ENCODE measurements at regions not wholly inside any gene's neighbourhood (a gene's known extent, or its start where the extent isn't known, plus 50 kb on each side); places are given as distances from the start of the nearest gene placed in this dataset.

DNA sequence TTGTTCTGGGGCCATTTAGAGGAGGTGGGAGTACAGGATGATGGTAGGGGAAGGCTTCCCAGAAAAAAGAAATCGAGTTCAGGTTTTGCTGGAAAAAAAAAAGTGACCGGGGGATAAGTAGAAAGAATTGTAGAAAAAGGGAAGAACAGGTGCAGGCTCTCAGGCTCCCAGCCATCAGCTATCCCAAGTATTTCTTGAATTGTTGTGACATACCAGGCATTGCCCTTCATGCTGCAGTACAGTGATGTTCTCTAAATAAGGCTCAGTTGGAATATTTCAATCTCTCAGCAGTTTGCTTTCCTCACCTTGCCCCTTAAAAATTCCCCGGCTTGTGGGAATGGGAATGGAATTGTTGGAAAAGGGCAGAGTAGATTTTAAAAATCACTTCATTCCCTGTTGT is 82.5 kb upstream of the RGMA start:
- H3K4me3 ChIP-seq = no peak overlapping the region
- TF ChIP-seq, protein P1, sequence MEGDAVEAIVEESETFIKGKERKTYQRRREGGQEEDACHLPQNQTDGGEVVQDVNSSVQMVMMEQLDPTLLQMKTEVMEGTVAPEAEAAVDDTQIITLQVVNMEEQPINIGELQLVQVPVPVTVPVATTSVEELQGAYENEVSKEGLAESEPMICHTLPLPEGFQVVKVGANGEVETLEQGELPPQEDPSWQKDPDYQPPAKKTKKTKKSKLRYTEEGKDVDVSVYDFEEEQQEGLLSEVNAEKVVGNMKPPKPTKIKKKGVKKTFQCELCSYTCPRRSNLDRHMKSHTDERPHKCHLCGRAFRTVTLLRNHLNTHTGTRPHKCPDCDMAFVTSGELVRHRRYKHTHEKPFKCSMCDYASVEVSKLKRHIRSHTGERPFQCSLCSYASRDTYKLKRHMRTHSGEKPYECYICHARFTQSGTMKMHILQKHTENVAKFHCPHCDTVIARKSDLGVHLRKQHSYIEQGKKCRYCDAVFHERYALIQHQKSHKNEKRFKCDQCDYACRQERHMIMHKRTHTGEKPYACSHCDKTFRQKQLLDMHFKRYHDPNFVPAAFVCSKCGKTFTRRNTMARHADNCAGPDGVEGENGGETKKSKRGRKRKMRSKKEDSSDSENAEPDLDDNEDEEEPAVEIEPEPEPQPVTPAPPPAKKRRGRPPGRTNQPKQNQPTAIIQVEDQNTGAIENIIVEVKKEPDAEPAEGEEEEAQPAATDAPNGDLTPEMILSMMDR (IDR thresholded peaks at IDR 0.05) = no peak
- no peak for TF ChIP-seq EP300 (IDR thresholded peaks at IDR 0.05)
- TF ChIP-seq POLR2A (IDR thresholded peaks at IDR 0.05) = no peak
- no peaks in the 10 kb centered on the region for H3K27me3 ChIP-seq
- WGBS, 2 donors = 77 to 80% methylated on average over 3 of the region's 3 CpGs
- peaks cover 0 to 10% (median 0%) of the 10 kb centered on the region in 4 donors for H3K9me3 ChIP-seq
- no peak for DNase-seq (ENCODE audit: low spot score in 2 of 2)
- no peak overlapping the region for H3K27ac ChIP-seq
- H3K4me1 ChIP-seq = no peaks in the 10 kb centered on the region
- no peaks in the 10 kb centered on the region for H3K36me3 ChIP-seq

GRCh38 chr15:93170329-93170728 is 81.3 kb upstream of the RGMA start:
- no peaks in the 10 kb centered on the region for H3K27me3 ChIP-seq
- 70 to 75% methylated on average over 6 of the region's 6 CpGs for WGBS, 2 donors
- TF ChIP-seq POLR2A (IDR thresholded peaks at IDR 0.05) (no peak), EP300 (IDR thresholded peaks at IDR 0.05) (no peak)
- TF ChIP-seq, protein P1 (IDR thresholded peaks at IDR 0.05) = no peak
- no peak for DNase-seq (ENCODE audit: low spot score in 2 of 2)
- no peaks in the 10 kb centered on the region for H3K4me1 ChIP-seq
- H3K27ac ChIP-seq = no peak overlapping the region
- no peaks in the 10 kb centered on the region for H3K36me3 ChIP-seq
- peaks cover 0 to 10% (median 0%) of the 10 kb centered on the region in 4 donors for H3K9me3 ChIP-seq
- H3K4me3 ChIP-seq = no peak overlapping the region

- Histone ChIP-seq H3K9me3 (peaks cover 0 to 10% (median 0%) of the 10 kb centered on the region in 4 donors), H3K27me3 (no peaks in the 10 kb centered on the region), H3K27ac (no peak overlapping the region), H3K4me3 (no peak overlapping the region), H3K36me3 (no peaks in the 10 kb centered on the region), H3K4me1 (no peaks in the 10 kb centered on the region)
- 44% methylated on average over 2 of the region's 2 CpGs for WGBS, 2 donors
- DNase-seq (ENCODE audit: low spot score in 2 of 2) = no peak
- TF ChIP-seq EP300 (IDR thresholded peaks at IDR 0.05) = no peak
- no peak for TF ChIP-seq POLR2A (IDR thresholded peaks at IDR 0.05)
- TF ChIP-seq, protein P1 (IDR thresholded peaks at IDR 0.05) = no peak
Observed at GRCh38 chr15:93168910-93169309, 79.9 kb upstream of the RGMA start.

- no peak overlapping the region for H3K27ac ChIP-seq
- no peak for DNase-seq (ENCODE audit: low spot score in 2 of 2)
- TF ChIP-seq, protein P1 (IDR thresholded peaks at IDR 0.05) = no peak
- TF ChIP-seq POLR2A (IDR thresholded peaks at IDR 0.05) (no peak), EP300 (IDR thresholded peaks at IDR 0.05) (no peak)
- no peaks in the 10 kb centered on the region for H3K4me1 ChIP-seq
- no peaks in the 10 kb centered on the region for H3K9me3 ChIP-seq
- 73 to 74% methylated on average over 4 of the region's 4 CpGs for WGBS, 2 donors
- no peaks in the 10 kb centered on the region for H3K27me3 ChIP-seq
- H3K36me3 ChIP-seq = no peaks in the 10 kb centered on the region
- no peak overlapping the region for H3K4me3 ChIP-seq
Observed at GRCh38 chr15:93167291-93167690, 78.3 kb upstream of the RGMA start.

DNA sequence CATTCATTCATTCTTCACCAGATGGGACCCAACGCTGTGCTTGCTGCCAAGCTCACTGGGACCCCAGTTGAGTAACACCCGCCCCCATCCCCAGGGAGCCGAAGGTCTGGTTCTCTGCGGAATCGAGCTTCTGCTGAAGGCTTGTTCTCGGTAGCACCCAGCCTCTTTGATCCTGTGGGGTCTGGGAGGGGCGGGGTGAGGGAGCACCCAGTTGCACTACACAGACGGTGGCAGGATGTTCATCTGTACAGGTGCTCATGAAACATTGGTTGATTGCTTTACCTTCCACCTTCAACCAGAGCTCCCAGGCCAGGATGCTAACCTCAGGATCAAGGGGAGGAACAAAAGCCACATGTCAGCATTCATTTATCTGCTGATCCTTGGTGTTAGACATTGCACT is 77.7 kb upstream of the RGMA start:
- DNase-seq (ENCODE audit: low spot score in 2 of 2) = no peak
- H3K27me3 ChIP-seq = no peaks in the 10 kb centered on the region
- no peaks in the 10 kb centered on the region for H3K36me3 ChIP-seq
- H3K4me1 ChIP-seq = no peaks in the 10 kb centered on the region
- no peak overlapping the region for H3K27ac ChIP-seq
- no peak for TF ChIP-seq EP300 (IDR thresholded peaks at IDR 0.05)
- TF ChIP-seq, protein P1 (IDR thresholded peaks at IDR 0.05) = no peak
- TF ChIP-seq POLR2A (IDR thresholded peaks at IDR 0.05) = no peak
- WGBS, 2 donors = 73 to 79% methylated on average over 7 to 8 of the region's 8 CpGs
- no peak overlapping the region for H3K4me3 ChIP-seq
- no peaks in the 10 kb centered on the region for H3K9me3 ChIP-seq

Data from tibial nerve (tissue), 4 donors.